ENCODE measurements at regions not wholly inside any gene's neighbourhood (a gene's known extent, or its start where the extent isn't known, plus 50 kb on each side); places are given as distances from the start of the nearest gene placed in this dataset.

GRCh38 chr1:14064649-14065442 is 364.9 kb downstream of the PRDM2 start:
- Mint-ChIP-seq H3K36me3 (no peaks in the 10 kb centered on the region), H3K9me3 (no peaks in the 10 kb centered on the region), H3K27me3 (ENCODE audit: low read depth) (peaks cover 30% of the 10 kb centered on the region), H3K27ac (peak overlapping the region; percentile 5), H3K4me1 (peaks cover 4% of the 10 kb centered on the region), H3K4me3 (no peak overlapping the region)
- TF ChIP-seq CTCF (IDR thresholded peaks at IDR 0.05; ENCODE audit: unreplicated experiment), result no peak
- DNase-seq (ENCODE audit: low spot score in 2 of 2, unreplicated experiment in 2 of 2), result no peak

GRCh38 chr1:14065486-14065885 is 365.5 kb downstream of the PRDM2 start:
- peaks cover 30% of the 10 kb centered on the region for H3K27me3 Mint-ChIP-seq (ENCODE audit: low read depth)
- DNase-seq (ENCODE audit: low spot score in 2 of 2, unreplicated experiment in 2 of 2), result no peak
- no peak for TF ChIP-seq CTCF (IDR thresholded peaks at IDR 0.05; ENCODE audit: unreplicated experiment)
- no peaks in the 10 kb centered on the region for H3K9me3 Mint-ChIP-seq
- H3K27ac Mint-ChIP-seq, result no peak overlapping the region
- H3K4me3 Mint-ChIP-seq, result no peak overlapping the region
- H3K36me3 Mint-ChIP-seq, result no peaks in the 10 kb centered on the region
- peaks cover 4% of the 10 kb centered on the region for H3K4me1 Mint-ChIP-seq

- TF ChIP-seq CTCF (IDR thresholded peaks at IDR 0.05; ENCODE audit: unreplicated experiment), result no peak
- Mint-ChIP-seq H3K27me3 (ENCODE audit: low read depth) (peaks cover 31% of the 10 kb centered on the region), H3K27ac (no peak overlapping the region), H3K9me3 (no peaks in the 10 kb centered on the region), H3K36me3 (no peaks in the 10 kb centered on the region), H3K4me3 (no peak overlapping the region), H3K4me1 (peaks cover 4% of the 10 kb centered on the region)
- DNase-seq (ENCODE audit: low spot score in 2 of 2, unreplicated experiment in 2 of 2), result no peak
These were observed 367.0 kb downstream of the PRDM2 start for GRCh38 chr1:14067036-14067435.

- no peak for TF ChIP-seq CTCF (IDR thresholded peaks at IDR 0.05; ENCODE audit: unreplicated experiment)
- Mint-ChIP-seq H3K27ac (no peak overlapping the region), H3K4me1 (peaks cover 4% of the 10 kb centered on the region), H3K4me3 (no peak overlapping the region), H3K9me3 (no peaks in the 10 kb centered on the region), H3K36me3 (no peaks in the 10 kb centered on the region), H3K27me3 (ENCODE audit: low read depth) (peaks cover 32% of the 10 kb centered on the region)
- DNase-seq (ENCODE audit: low spot score in 2 of 2, unreplicated experiment in 2 of 2), result no peak
These were observed 367.7 kb downstream of the PRDM2 start for GRCh38 chr1:14067711-14068110.

- Mint-ChIP-seq H3K36me3 (no peaks in the 10 kb centered on the region), H3K9me3 (no peaks in the 10 kb centered on the region)
These were observed 371.6 kb downstream of the PRDM2 start for GRCh38 chr1:14071581-14071980.

More at GRCh38 chr1:14071581-14071980, 371.6 kb downstream of the PRDM2 start:
- H3K27me3 Mint-ChIP-seq (ENCODE audit: low read depth), result peaks cover 47% of the 10 kb centered on the region
- no peak overlapping the region for H3K4me3 Mint-ChIP-seq
- H3K4me1 Mint-ChIP-seq, result no peaks in the 10 kb centered on the region
- no peak overlapping the region for H3K27ac Mint-ChIP-seq
- TF ChIP-seq CTCF (IDR thresholded peaks at IDR 0.05; ENCODE audit: unreplicated experiment), result no peak
- no peak for DNase-seq (ENCODE audit: low spot score in 2 of 2, unreplicated experiment in 2 of 2)

Data from mesothelial cell of epicardium (in vitro differentiated cells).